H9 (cell line): ENCODE measurements at regions not wholly inside any gene's neighbourhood (a gene's known extent, or its start where the extent isn't known, plus 50 kb on each side); places are given as distances from the start of the nearest gene placed in this dataset.

Source experiments
- DNase-seq: peaks from one replicate; pipeline ENCODE4 v3.0.0-alpha.2; 2017
- H2AFZ ChIP-seq: one replicate; pipeline ENCODE4 v1.6.1; 2013; ENCODE audit warnings: mild to moderate bottlenecking, low read length, control low read depth, moderate library complexity
- H2AK5ac ChIP-seq: 2 replicates; pipeline ENCODE4 v1.6.1; 2013; ENCODE audit warnings: low read length, control low read depth, mixed read lengths; ENCODE audit not compliant: insufficient read length
- H2BK120ac ChIP-seq: one replicate; pipeline ENCODE4 v1.6.1; 2013; ENCODE audit warnings: low read depth, mild to moderate bottlenecking, low read length, control low read depth, inconsistent platforms; ENCODE audit not compliant: poor library complexity, severe bottlenecking
- H2BK12ac ChIP-seq: 2 replicates; pipeline ENCODE4 v1.6.1; 2013; ENCODE audit warnings: low read length, control low read depth, mixed read lengths, low read depth; ENCODE audit not compliant: insufficient read length
- H2BK15ac ChIP-seq: 2 replicates; pipeline ENCODE4 v1.6.1; 2013; ENCODE audit warnings: low read depth, low read length, control low read depth
- H2BK20ac ChIP-seq: one replicate; pipeline ENCODE4 v1.6.1; 2013; ENCODE audit warnings: low read depth, mild to moderate bottlenecking, low read length, control low read depth, inconsistent platforms; ENCODE audit not compliant: poor library complexity, severe bottlenecking
- H2BK5ac ChIP-seq: 2 replicates; pipeline ENCODE4 v1.6.1; 2013; ENCODE audit warnings: low read length, control low read depth, mixed read lengths; ENCODE audit not compliant: insufficient read length
- H3K14ac ChIP-seq: 2 replicates; pipeline ENCODE4 v1.6.1; 2013; ENCODE audit warnings: low read length, control low read depth; ENCODE audit not compliant: insufficient read depth
- H3K18ac ChIP-seq: 2 replicates; pipeline ENCODE4 v1.6.1; 2013; ENCODE audit warnings: low read depth, mild to moderate bottlenecking, mixed read lengths, low read length, control low read depth; ENCODE audit not compliant: insufficient read length
- H3K23ac ChIP-seq: 2 replicates; pipeline ENCODE4 v1.6.1; 2013; ENCODE audit warnings: low read length, control low read depth, mixed read lengths, low read depth; ENCODE audit not compliant: insufficient read length
- H3K23me2 ChIP-seq: 2 replicates; pipeline ENCODE4 v1.6.1; 2013; ENCODE audit warnings: low read depth, mild to moderate bottlenecking, mixed read lengths, low read length, control low read depth; ENCODE audit not compliant: insufficient read length, poor library complexity, severe bottlenecking
- H3K27ac ChIP-seq: 2 replicates; pipeline ENCODE4 v1.5.1; 2013; ENCODE audit warnings: low read length, control low read depth, mixed read lengths, low read depth; ENCODE audit not compliant: insufficient read length
- H3K27me3 ChIP-seq: 2 replicates; pipeline ENCODE4 v1.6.1; 2013; ENCODE audit warnings: low read length, control low read depth, inconsistent platforms; ENCODE audit not compliant: insufficient read depth
- H3K4ac ChIP-seq: 2 replicates; pipeline ENCODE4 v1.6.1; 2013; ENCODE audit warnings: low read depth, mild to moderate bottlenecking, control low read depth, inconsistent platforms, low read length, moderate library complexity
- H3K4me1 ChIP-seq: 2 replicates; pipeline ENCODE4 v1.6.1; 2013; ENCODE audit warnings: low read length, control low read depth, inconsistent platforms; ENCODE audit not compliant: insufficient read depth
- H3K4me2 ChIP-seq: 2 replicates; pipeline ENCODE4 v1.6.1; 2013; ENCODE audit warnings: low read length, control low read depth, mixed read lengths; ENCODE audit not compliant: insufficient read length, insufficient read depth
- H3K56ac ChIP-seq: 2 replicates; pipeline ENCODE4 v1.6.1; 2013; ENCODE audit warnings: low read depth, mild to moderate bottlenecking, mixed read lengths, low read length, control low read depth; ENCODE audit not compliant: insufficient read length
- H3K79me1 ChIP-seq: 2 replicates; pipeline ENCODE4 v1.6.1; 2013; ENCODE audit warnings: low read depth, mild to moderate bottlenecking, moderate library complexity, low read length, control low read depth, inconsistent platforms; ENCODE audit not compliant: insufficient read depth, poor library complexity, severe bottlenecking
- H3K79me2 ChIP-seq: 2 replicates; pipeline ENCODE4 v1.6.1; 2013; ENCODE audit warnings: low read length, control low read depth, inconsistent platforms; ENCODE audit not compliant: insufficient read depth
- H3K9ac ChIP-seq: 2 replicates; pipeline ENCODE4 v1.6.1; 2013; ENCODE audit warnings: low read length, control low read depth, mixed read lengths; ENCODE audit not compliant: insufficient read length; ENCODE audit errors: extremely low read depth
- H3K9me3 ChIP-seq: one replicate; pipeline ENCODE4 v1.6.1; 2013; ENCODE audit warnings: low read depth, low read length, inconsistent platforms; ENCODE audit not compliant: control insufficient read depth
- H3T11ph ChIP-seq: one replicate; pipeline ENCODE4 v1.6.1; 2013; ENCODE audit warnings: mild to moderate bottlenecking, low read length, control low read depth, inconsistent platforms
- H4K20me1 ChIP-seq: one replicate; pipeline ENCODE4 v1.6.1; 2013; ENCODE audit not compliant: control insufficient read depth, insufficient read length, insufficient read depth
- H4K5ac ChIP-seq: 2 replicates; pipeline ENCODE4 v1.6.1; 2013; ENCODE audit warnings: low read depth, mild to moderate bottlenecking, mixed read lengths, low read length, control low read depth; ENCODE audit not compliant: insufficient read length
- H4K8ac ChIP-seq: replicated peaks from 2 replicates; pipeline ENCODE4 v1.6.1; 2013; ENCODE audit warnings: low read length, control low read depth, mixed read lengths, low read depth; ENCODE audit not compliant: insufficient read length
- H4K91ac ChIP-seq: 2 replicates; pipeline ENCODE4 v1.6.1; 2013; ENCODE audit warnings: low read depth, mild to moderate bottlenecking, moderate library complexity, mixed read lengths, low read length, control low read depth; ENCODE audit not compliant: insufficient read length
- H3K27ac Mint-ChIP-seq, 3 experiments: 2 replicates in 2 of 3; 3 replicates in 1 of 3; pipeline ENCODE4 v1.8.0; 2020 to 2021; ENCODE audit warnings: mixed read lengths in 3 of 3, mild to moderate bottlenecking in 1 of 3, moderate library complexity in 1 of 3
- H3K27me3 Mint-ChIP-seq: 2 replicates; pipeline ENCODE4 v1.8.0; 2021; ENCODE audit warnings: low read depth, mild to moderate bottlenecking, moderate library complexity, mixed read lengths
- H3K36me3 Mint-ChIP-seq, 3 experiments: 2 replicates in 2 of 3; 3 replicates in 1 of 3; pipeline ENCODE4 v1.8.0; 2020 to 2021; ENCODE audit warnings: low read depth in 3 of 3, mixed read lengths in 3 of 3; ENCODE audit not compliant: insufficient read depth in 1 of 3
- H3K4me1 Mint-ChIP-seq, 2 experiments: 2 replicates each; pipeline ENCODE4 v1.8.0; 2020; ENCODE audit warnings: mixed read lengths in 2 of 2
- H3K4me3 Mint-ChIP-seq, 2 experiments: 2 replicates in 1 of 2; 3 replicates in 1 of 2; pipeline ENCODE4 v1.8.0; 2020 to 2021; ENCODE audit warnings: mild to moderate bottlenecking in 2 of 2, mixed read lengths in 2 of 2, moderate library complexity in 1 of 2
- H3K9me3 Mint-ChIP-seq, 2 experiments: 2 replicates in 1 of 2; 3 replicates in 1 of 2; pipeline ENCODE4 v1.8.0; 2020; ENCODE audit warnings: mild to moderate bottlenecking in 2 of 2, mixed read lengths in 2 of 2, moderate library complexity in 1 of 2
- WGBS: extraction: QIAGEN DNeasy Blood & Tissue Kit; methylation state at CpG from one replicate; pipeline ENCODE4 v1.1.7; 2013; ENCODE audit warnings: missing lambda C conversion rate, low lambda C conversion rate, mixed read lengths; ENCODE audit not compliant: insufficient read length; ENCODE audit errors: extremely low coverage; 5-methylcytosine and 5-hydroxymethylcytosine counted together
- TF ChIP-seq, protein P1 (sequence below): fragments of 200-600 bp; sonication (generic); conservative IDR thresholded peaks from 3 replicates; pipeline ENCODE4 v1.8.0; 2021; ENCODE audit warnings: antibody characterized with exemption, mild to moderate bottlenecking

DNA sequence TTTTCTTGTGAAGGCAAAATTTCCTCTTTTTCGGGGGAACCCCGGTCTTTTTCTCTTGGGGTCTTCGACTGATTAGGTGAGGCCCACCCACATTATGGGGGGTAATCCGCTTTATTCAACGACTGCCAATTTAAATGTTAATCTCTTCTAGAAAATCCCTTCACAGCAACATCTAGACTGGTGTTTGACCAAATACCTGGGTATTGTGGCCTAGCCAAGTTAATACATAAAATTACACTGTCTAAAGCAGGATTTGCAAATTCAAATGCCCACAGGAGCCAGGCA, 170.0 kb upstream of the FOXN3 start:
- no peak overlapping the region for H4K5ac ChIP-seq
- H3K79me2 ChIP-seq = peaks cover 30% of the 10 kb centered on the region
- Mint-ChIP-seq H3K36me3 (peaks cover 16 to 34% (median 29%) of the 10 kb centered on the region in 3 experiments), H3K27ac (no peak overlapping the region), H3K27me3 (no peaks in the 10 kb centered on the region), H3K4me1 (peaks cover 49 to 54% of the 10 kb centered on the region in 2 experiments), H3K9me3 (no peaks in the 10 kb centered on the region; a peak in 1 of 5 replicates), H3K4me3 (no peak overlapping the region)
- no peak overlapping the region for H2BK12ac ChIP-seq
- no peak overlapping the region for H2BK120ac ChIP-seq
- H2AFZ ChIP-seq = no peak overlapping the region
- TF ChIP-seq, protein P1, sequence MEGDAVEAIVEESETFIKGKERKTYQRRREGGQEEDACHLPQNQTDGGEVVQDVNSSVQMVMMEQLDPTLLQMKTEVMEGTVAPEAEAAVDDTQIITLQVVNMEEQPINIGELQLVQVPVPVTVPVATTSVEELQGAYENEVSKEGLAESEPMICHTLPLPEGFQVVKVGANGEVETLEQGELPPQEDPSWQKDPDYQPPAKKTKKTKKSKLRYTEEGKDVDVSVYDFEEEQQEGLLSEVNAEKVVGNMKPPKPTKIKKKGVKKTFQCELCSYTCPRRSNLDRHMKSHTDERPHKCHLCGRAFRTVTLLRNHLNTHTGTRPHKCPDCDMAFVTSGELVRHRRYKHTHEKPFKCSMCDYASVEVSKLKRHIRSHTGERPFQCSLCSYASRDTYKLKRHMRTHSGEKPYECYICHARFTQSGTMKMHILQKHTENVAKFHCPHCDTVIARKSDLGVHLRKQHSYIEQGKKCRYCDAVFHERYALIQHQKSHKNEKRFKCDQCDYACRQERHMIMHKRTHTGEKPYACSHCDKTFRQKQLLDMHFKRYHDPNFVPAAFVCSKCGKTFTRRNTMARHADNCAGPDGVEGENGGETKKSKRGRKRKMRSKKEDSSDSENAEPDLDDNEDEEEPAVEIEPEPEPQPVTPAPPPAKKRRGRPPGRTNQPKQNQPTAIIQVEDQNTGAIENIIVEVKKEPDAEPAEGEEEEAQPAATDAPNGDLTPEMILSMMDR = no peak
- no peak overlapping the region for H2BK15ac ChIP-seq
- no peaks in the 10 kb centered on the region for H3K9me3 ChIP-seq
- H3K4me1 ChIP-seq = peaks cover 13% of the 10 kb centered on the region; the same call in 1 of the 2 replicates
- WGBS = no CpG with 5 or more reads among the region's 5 CpGs
- H3K23ac ChIP-seq = no peak overlapping the region
- no peaks in the 10 kb centered on the region for H3K23me2 ChIP-seq
- H3K27me3 ChIP-seq = no peaks in the 10 kb centered on the region
- H2AK5ac ChIP-seq = no peak overlapping the region
- no peak overlapping the region for H3K27ac ChIP-seq
- no peaks in the 10 kb centered on the region for H3K79me1 ChIP-seq
- H3K56ac ChIP-seq = no peak overlapping the region
- no peaks in the 10 kb centered on the region for H4K20me1 ChIP-seq
- H3K9ac ChIP-seq = no peak overlapping the region
- DNase-seq = no peak
- no peak overlapping the region for H4K91ac ChIP-seq
- no peak overlapping the region for H3K4ac ChIP-seq
- H3K4me2 ChIP-seq = no peak overlapping the region
- no peak overlapping the region for H2BK5ac ChIP-seq
- no peak overlapping the region for H3T11ph ChIP-seq
- H2BK20ac ChIP-seq = no peak overlapping the region
- no peak overlapping the region for H3K18ac ChIP-seq
- no peak overlapping the region for H4K8ac ChIP-seq
- no peak overlapping the region for H3K14ac ChIP-seq
